NB4 (cell line): ENCODE measurements at regions not wholly inside any gene's neighbourhood (a gene's known extent, or its start where the extent isn't known, plus 50 kb on each side); places are given as distances from the start of the nearest gene placed in this dataset.

Experiments
- DNase-seq: peaks from one replicate; pipeline ENCODE4 v3.0.0; 2010; ENCODE audit warnings: low read depth
- H3K4me3 ChIP-seq: one replicate; pipeline ENCODE4 v1.5.1; 2011; ENCODE audit warnings: mild to moderate bottlenecking, low read depth, low read length, moderate library complexity
- MYC ChIP-seq: IDR thresholded peaks from 2 replicates; pipeline ENCODE4 v1.6.1; 2011; ENCODE audit warnings: low read depth, low read length
- POLR2A ChIP-seq: IDR thresholded peaks from 2 replicates; pipeline ENCODE4 v1.6.1; 2011; ENCODE audit warnings: mild to moderate bottlenecking; ENCODE audit not compliant: insufficient read length; ENCODE audit errors: extremely low read depth
- TF ChIP-seq, protein P1 (sequence below): IDR thresholded peaks from one replicate; pipeline ENCODE4 v1.5.1; 2012; ENCODE audit warnings: low read depth, low read length
- TF ChIP-seq, protein P2 (sequence below): IDR thresholded peaks from 2 replicates; pipeline ENCODE4 v1.6.1; 2011; ENCODE audit warnings: low read depth, low read length

DNA sequence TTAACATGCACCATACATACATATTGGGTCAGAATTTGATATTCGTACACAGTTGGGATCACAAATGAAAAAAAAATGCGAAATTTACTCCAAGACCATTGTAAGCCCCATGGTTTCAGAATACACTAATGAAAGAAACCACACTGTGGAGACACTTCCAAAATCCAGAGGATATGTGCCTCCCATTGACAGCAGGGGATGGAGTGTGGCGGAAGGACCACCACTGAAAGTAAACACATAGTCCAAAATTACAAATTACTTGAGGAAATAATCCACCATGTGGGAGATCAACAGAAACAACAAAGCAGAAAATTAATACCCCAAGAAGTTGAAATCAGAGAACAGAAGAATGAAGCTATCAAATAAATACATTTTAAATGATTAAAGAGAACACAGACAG is 291.6 kb upstream of the PAPPA start:
- H3K4me3 ChIP-seq = no peak overlapping the region
- TF ChIP-seq, protein P1, sequence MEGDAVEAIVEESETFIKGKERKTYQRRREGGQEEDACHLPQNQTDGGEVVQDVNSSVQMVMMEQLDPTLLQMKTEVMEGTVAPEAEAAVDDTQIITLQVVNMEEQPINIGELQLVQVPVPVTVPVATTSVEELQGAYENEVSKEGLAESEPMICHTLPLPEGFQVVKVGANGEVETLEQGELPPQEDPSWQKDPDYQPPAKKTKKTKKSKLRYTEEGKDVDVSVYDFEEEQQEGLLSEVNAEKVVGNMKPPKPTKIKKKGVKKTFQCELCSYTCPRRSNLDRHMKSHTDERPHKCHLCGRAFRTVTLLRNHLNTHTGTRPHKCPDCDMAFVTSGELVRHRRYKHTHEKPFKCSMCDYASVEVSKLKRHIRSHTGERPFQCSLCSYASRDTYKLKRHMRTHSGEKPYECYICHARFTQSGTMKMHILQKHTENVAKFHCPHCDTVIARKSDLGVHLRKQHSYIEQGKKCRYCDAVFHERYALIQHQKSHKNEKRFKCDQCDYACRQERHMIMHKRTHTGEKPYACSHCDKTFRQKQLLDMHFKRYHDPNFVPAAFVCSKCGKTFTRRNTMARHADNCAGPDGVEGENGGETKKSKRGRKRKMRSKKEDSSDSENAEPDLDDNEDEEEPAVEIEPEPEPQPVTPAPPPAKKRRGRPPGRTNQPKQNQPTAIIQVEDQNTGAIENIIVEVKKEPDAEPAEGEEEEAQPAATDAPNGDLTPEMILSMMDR = no peak
- TF ChIP-seq, protein P2, sequence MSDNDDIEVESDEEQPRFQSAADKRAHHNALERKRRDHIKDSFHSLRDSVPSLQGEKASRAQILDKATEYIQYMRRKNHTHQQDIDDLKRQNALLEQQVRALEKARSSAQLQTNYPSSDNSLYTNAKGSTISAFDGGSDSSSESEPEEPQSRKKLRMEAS = no peak
- TF ChIP-seq POLR2A (no peak), MYC (no peak)
- no peak for DNase-seq

DNA sequence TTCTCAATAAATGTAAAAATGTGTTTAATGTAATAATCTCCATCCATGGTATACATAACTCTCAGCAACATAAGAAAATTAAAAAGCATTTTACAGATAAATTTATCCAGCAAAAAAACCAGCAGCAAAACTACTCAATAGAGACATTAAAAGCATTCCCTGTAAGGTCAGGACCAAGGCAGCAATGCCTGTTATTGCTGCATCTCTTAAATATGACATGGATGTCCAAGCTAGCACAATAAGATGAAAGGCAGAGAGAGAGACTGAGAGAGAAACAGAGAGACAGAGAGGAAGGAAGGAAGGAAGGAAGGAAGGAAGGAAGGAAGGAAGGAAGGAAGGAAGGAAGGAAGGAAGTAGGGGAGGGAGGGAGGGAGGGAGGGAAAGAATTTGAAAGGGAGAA is 289.0 kb upstream of the PAPPA start:
- TF ChIP-seq, protein P2 = no peak
- no peak for TF ChIP-seq MYC
- no peak for TF ChIP-seq POLR2A
- TF ChIP-seq, protein P1 = no peak
- no peak for DNase-seq
- no peak overlapping the region for H3K4me3 ChIP-seq

DNA sequence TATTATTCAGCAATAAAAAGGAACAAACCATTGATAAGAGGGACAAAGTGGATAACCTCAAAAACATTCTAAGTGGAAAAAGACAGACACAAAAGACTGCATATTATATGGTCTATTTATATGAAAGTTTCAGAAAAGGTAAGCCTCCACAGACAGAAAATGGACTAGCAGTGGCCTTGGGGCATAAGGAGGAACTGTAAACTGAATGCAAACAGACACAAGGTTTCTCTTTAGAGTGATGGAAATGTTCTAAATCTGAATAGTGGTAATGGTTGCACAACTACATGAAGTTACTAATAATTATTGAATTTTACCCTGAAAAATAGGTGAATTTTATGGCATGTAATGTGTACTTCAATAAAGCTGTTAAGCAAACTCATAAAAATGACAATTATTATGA is 286.3 kb upstream of the PAPPA start:
- H3K4me3 ChIP-seq = no peak overlapping the region

DNA sequence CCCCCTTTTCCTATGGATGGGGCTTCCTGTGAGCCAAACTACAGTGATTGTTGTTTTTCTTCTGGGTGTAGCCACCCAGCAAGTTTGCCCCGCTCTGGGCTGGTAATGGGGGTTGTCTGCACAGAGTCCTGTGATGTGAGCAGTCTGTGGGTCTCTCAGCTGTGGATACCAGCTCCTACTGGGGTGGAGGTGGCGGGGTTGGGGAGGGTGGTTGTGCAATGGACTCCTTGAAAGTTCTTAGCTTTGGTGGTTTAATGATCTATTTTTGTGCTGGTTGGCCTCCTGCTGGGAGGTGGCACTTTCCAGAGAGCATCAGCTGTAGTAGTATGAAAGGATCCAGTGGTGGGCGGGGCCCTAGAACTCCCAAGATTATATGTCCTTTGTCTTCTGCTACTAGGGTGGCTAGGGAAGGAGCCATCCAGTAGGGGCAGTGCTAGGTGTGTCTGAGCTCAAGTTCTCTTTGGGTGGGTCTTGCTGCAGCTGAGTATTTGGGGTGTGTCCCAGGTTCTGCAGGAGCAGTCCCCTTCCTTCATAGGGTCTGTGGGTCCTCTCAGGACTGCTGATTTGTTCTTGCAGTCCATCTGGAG is 275.6 kb upstream of the PAPPA start:
- no peak for DNase-seq
- H3K4me3 ChIP-seq = no peak overlapping the region
- TF ChIP-seq, protein P1 = no peak
- no peak for TF ChIP-seq MYC
- no peak for TF ChIP-seq POLR2A
- TF ChIP-seq, protein P2 = no peak

More for the DNA sequence above, 286.3 kb upstream of the PAPPA start:
- no peak for TF ChIP-seq POLR2A
- TF ChIP-seq, protein P2 = no peak
- no peak for DNase-seq

DNA sequence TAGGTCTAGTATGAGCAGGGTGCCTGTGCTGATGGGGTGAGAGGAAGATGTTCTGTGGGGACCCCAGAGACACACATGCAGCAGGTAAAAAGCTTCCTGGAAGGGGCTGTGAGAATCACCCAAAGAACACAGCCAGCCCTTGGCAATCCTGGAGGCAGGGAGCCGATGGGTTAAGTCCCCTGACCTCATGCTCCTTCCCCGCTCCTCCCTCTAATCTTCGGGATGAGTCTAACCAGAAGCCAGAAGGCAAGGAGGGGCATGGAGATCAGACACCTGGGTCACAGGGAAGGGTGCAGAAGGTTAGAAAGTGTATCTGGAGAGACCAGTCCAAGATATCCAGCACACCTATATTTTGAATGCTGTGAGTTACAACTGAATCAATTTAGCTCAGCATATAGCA is 274.1 kb upstream of the PAPPA start:
- no peak overlapping the region for H3K4me3 ChIP-seq
- no peak for DNase-seq
- TF ChIP-seq, protein P2 = no peak
- TF ChIP-seq, protein P1 = no peak
- no peak for TF ChIP-seq POLR2A

DNA sequence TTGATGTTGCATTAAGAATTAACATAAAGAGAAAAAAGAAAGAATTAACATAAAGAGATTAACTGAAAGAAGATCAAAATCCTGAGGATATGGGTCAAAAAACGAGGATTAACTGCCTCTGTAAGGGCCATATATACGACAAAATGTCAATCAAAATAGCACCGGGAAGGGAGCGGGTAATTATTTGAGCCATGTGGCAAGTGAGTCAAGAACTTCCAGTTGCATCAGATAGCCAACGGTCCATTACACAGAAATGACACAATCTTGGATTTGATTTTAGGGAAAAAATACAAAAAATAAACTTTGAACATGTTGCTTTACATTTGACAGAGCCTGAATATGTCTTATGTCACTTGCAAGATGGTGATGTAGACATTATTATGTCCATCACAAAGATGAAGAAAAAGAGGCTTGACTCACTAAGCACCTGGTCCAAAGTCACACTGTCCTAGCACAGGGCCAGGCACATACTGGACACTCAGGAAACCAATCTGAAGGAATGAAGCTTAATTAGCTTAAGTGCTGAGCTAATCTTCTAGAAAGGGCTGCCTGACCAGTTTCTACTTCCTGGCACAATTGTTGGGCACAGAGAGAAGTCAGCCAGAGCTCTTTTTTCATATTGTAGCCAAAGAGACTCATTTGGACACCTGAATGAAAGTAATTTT is 273.2 kb upstream of the PAPPA start:
- H3K4me3 ChIP-seq = no peak overlapping the region
- no peak for DNase-seq
- TF ChIP-seq, protein P1 = no peak
- TF ChIP-seq, protein P2 = no peak
- TF ChIP-seq MYC = no peak
- no peak for TF ChIP-seq POLR2A
